MM.1S (cell line): ENCODE measurements at regions not wholly inside any gene's neighbourhood (a gene's known extent, or its start where the extent isn't known, plus 50 kb on each side); places are given as distances from the start of the nearest gene placed in this dataset.

Experiments used
- DNase-seq: peaks from one replicate; pipeline ENCODE4 v3.0.0-alpha.2; 2015
- H2AFZ ChIP-seq: fragments of 300-600 bp; sonication (generic); 2 replicates; pipeline ENCODE4 v1.6.0; 2016; ENCODE audit warnings: antibody characterized with exemption, low read length
- H3F3A ChIP-seq: fragments of 300-600 bp; sonication (generic); 2 replicates; pipeline ENCODE4 v1.6.1; 2016; ENCODE audit warnings: mild to moderate bottlenecking, antibody characterized with exemption, low read length, moderate library complexity, mixed read lengths; ENCODE audit not compliant: insufficient read depth
- H3K27ac ChIP-seq: fragments of 300-600 bp; sonication (generic); 2 replicates; pipeline ENCODE4 v1.5.1; 2016; ENCODE audit warnings: mild to moderate bottlenecking, low read length
- H3K27me3 ChIP-seq: fragments of 300-600 bp; sonication (generic); replicated peaks from 2 replicates; pipeline ENCODE4 v1.6.0; 2016; ENCODE audit warnings: low read length; ENCODE audit not compliant: insufficient read depth
- H3K36me3 ChIP-seq: fragments of 300-600 bp; sonication (generic); replicated peaks from 2 replicates; pipeline ENCODE4 v1.6.1; 2016; ENCODE audit warnings: mild to moderate bottlenecking, low read length, mixed read lengths; ENCODE audit not compliant: insufficient read depth
- H3K4me1 ChIP-seq: fragments of 300-600 bp; sonication (generic); 2 replicates; pipeline ENCODE4 v1.6.1; 2016; ENCODE audit warnings: low read length, mixed read lengths
- H3K4me2 ChIP-seq: fragments of 300-600 bp; sonication (generic); 2 replicates; pipeline ENCODE4 v1.6.0; 2016; ENCODE audit warnings: low read depth, low read length
- H3K4me3 ChIP-seq: fragments of 300-600 bp; sonication (generic); 2 replicates; pipeline ENCODE4 v1.5.1; 2016; ENCODE audit warnings: low read length, mixed read lengths
- H3K79me2 ChIP-seq: fragments of 300-600 bp; sonication (generic); 2 replicates; pipeline ENCODE4 v1.6.1; 2016; ENCODE audit warnings: mixed run types, low read length, mixed read lengths
- H3K9ac ChIP-seq: fragments of 300-600 bp; sonication (generic); 2 replicates; pipeline ENCODE4 v1.6.1; 2016; ENCODE audit warnings: low read length, mixed read lengths
- H3K9me2 ChIP-seq: fragments of 300-600 bp; sonication (generic); replicated peaks from 2 replicates; pipeline ENCODE4 v1.6.1; 2016; ENCODE audit warnings: mild to moderate bottlenecking, low read length, mixed read lengths; ENCODE audit not compliant: insufficient read depth
- H3K9me3 ChIP-seq: fragments of 300-600 bp; sonication (generic); replicated peaks from 2 replicates; pipeline ENCODE4 v1.6.1; 2016; ENCODE audit warnings: mild to moderate bottlenecking, low read length, mixed read lengths; ENCODE audit not compliant: insufficient read depth
- H4K20me1 ChIP-seq: fragments of 300-600 bp; sonication (generic); 2 replicates; pipeline ENCODE4 v1.6.1; 2016; ENCODE audit warnings: mild to moderate bottlenecking, low read length, moderate library complexity, mixed read lengths; ENCODE audit not compliant: insufficient read depth
- EZH2 ChIP-seq: fragments of 300-600 bp; sonication (generic); optimal IDR thresholded peaks from 2 replicates; pipeline ENCODE3; 2017; ENCODE audit warnings: low read depth, mild to moderate bottlenecking, antibody characterized with exemption, low read length, mixed read lengths
- EZH2phosphoT487 ChIP-seq: fragments of 300-600 bp; sonication (generic); IDR thresholded peaks from 2 replicates; pipeline ENCODE4 v1.6.1; 2018; ENCODE audit warnings: antibody characterized with exemption, low read length
- TF ChIP-seq, protein P1 (sequence below): fragments of 300-600 bp; sonication (generic); IDR thresholded peaks from 2 replicates; pipeline ENCODE4 v1.5.1; 2016; ENCODE audit warnings: antibody characterized with exemption, low read length, mixed read lengths

- H3K27me3 ChIP-seq = no peaks in the 10 kb centered on the region
- H3K4me1 ChIP-seq = no peaks in the 10 kb centered on the region
- H3K36me3 ChIP-seq = no peaks in the 10 kb centered on the region
- no peak for TF ChIP-seq EZH2phosphoT487
- no peak for TF ChIP-seq EZH2
- TF ChIP-seq, protein P1, sequence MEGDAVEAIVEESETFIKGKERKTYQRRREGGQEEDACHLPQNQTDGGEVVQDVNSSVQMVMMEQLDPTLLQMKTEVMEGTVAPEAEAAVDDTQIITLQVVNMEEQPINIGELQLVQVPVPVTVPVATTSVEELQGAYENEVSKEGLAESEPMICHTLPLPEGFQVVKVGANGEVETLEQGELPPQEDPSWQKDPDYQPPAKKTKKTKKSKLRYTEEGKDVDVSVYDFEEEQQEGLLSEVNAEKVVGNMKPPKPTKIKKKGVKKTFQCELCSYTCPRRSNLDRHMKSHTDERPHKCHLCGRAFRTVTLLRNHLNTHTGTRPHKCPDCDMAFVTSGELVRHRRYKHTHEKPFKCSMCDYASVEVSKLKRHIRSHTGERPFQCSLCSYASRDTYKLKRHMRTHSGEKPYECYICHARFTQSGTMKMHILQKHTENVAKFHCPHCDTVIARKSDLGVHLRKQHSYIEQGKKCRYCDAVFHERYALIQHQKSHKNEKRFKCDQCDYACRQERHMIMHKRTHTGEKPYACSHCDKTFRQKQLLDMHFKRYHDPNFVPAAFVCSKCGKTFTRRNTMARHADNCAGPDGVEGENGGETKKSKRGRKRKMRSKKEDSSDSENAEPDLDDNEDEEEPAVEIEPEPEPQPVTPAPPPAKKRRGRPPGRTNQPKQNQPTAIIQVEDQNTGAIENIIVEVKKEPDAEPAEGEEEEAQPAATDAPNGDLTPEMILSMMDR = no peak
- no peak overlapping the region for H3K4me2 ChIP-seq
- DNase-seq = no peak
- H3K4me3 ChIP-seq = no peak overlapping the region
- H3K9me2 ChIP-seq = no peaks in the 10 kb centered on the region
- no peaks in the 10 kb centered on the region for H3K9me3 ChIP-seq
- H2AFZ ChIP-seq = no peak overlapping the region
- no peak overlapping the region for H3K9ac ChIP-seq
- H4K20me1 ChIP-seq = no peaks in the 10 kb centered on the region
- no peaks in the 10 kb centered on the region for H3F3A ChIP-seq
- no peaks in the 10 kb centered on the region for H3K79me2 ChIP-seq
- no peak overlapping the region for H3K27ac ChIP-seq
Measured at GRCh38 chr13:56718791-56719190, 421.9 kb upstream of the PRR20A start.

GRCh38 chr13:56720841-56721240 is 419.9 kb upstream of the PRR20A start:
- H3K9me2 ChIP-seq = no peaks in the 10 kb centered on the region
- TF ChIP-seq, protein P1 = no peak
- TF ChIP-seq EZH2phosphoT487 = no peak
- no peak for TF ChIP-seq EZH2

DNA sequence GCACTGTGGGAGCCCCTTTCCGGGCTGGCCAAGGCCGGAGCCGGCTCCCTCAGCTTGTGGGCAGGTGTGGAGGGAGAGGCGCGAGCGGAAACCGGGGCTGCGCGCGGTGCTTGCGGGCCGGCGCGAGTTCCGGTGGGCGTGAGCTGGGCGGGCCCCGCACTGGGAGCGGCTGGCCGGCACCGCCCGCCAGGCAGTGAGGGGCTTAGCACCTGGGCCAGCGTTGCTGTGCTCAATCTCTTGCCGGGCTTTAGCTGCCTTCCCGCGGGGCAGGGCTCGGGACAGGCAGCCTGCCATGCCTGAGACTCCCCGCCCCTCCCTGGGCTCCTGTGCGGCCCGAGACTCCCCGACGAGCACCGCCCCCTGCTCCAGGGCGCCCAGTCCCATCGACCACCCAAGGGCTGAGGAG is 405.2 kb upstream of the PRR20A start:
- H3K4me2 ChIP-seq = no peak overlapping the region
- H3K9ac ChIP-seq = no peak overlapping the region
- no peak for TF ChIP-seq EZH2phosphoT487
- TF ChIP-seq, protein P1 = no peak
- no peak for TF ChIP-seq EZH2
- no peaks in the 10 kb centered on the region for H3K4me1 ChIP-seq
- H4K20me1 ChIP-seq = no peaks in the 10 kb centered on the region
- no peak overlapping the region for H2AFZ ChIP-seq
- DNase-seq = no peak
- H3K27ac ChIP-seq = no peak overlapping the region
- no peak overlapping the region for H3K4me3 ChIP-seq
- H3K9me2 ChIP-seq = no peaks in the 10 kb centered on the region
- H3K79me2 ChIP-seq = no peaks in the 10 kb centered on the region
- no peaks in the 10 kb centered on the region for H3K9me3 ChIP-seq
- H3K36me3 ChIP-seq = no peaks in the 10 kb centered on the region
- no peaks in the 10 kb centered on the region for H3K27me3 ChIP-seq
- no peaks in the 10 kb centered on the region for H3F3A ChIP-seq

More at GRCh38 chr13:56720841-56721240, 419.9 kb upstream of the PRR20A start:
- no peak overlapping the region for H3K4me2 ChIP-seq
- no peak overlapping the region for H3K27ac ChIP-seq
- no peaks in the 10 kb centered on the region for H3F3A ChIP-seq
- no peak overlapping the region for H3K4me3 ChIP-seq
- H3K36me3 ChIP-seq = no peaks in the 10 kb centered on the region
- H3K27me3 ChIP-seq = no peaks in the 10 kb centered on the region
- H3K9me3 ChIP-seq = no peaks in the 10 kb centered on the region
- no peaks in the 10 kb centered on the region for H3K79me2 ChIP-seq
- H4K20me1 ChIP-seq = no peaks in the 10 kb centered on the region
- no peak for DNase-seq
- no peaks in the 10 kb centered on the region for H3K4me1 ChIP-seq
- no peak overlapping the region for H3K9ac ChIP-seq
- no peak overlapping the region for H2AFZ ChIP-seq

DNA sequence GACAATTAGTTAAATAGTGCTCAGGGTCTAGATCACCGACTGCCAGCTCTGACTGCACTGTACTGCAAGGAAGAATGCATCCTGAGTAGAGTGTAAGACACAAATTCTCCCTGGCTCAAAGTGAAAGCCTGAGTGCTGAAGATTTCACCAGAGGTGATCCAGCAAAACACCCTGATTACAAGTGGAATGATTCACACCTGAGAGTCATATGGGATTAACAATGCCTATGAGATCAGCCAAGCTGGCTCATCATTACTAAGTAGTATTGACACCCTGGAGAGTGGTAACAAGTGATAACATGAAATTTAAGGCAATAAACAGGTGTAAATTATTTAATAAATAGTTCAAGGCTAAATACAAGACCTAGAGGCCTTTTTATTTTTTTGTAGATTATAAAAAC is 403.8 kb upstream of the PRR20A start:
- Histone ChIP-seq H3K27me3 (no peaks in the 10 kb centered on the region), H3K4me2 (no peak overlapping the region), H4K20me1 (no peaks in the 10 kb centered on the region), H3K9ac (no peak overlapping the region), H3K4me3 (no peak overlapping the region), H3K27ac (no peak overlapping the region), H3K36me3 (no peaks in the 10 kb centered on the region), H3K9me3 (no peaks in the 10 kb centered on the region), H2AFZ (no peak overlapping the region), H3K9me2 (no peaks in the 10 kb centered on the region), H3F3A (no peaks in the 10 kb centered on the region), H3K4me1 (no peaks in the 10 kb centered on the region), H3K79me2 (no peaks in the 10 kb centered on the region)
- TF ChIP-seq, protein P1 = no peak
- TF ChIP-seq EZH2phosphoT487 (no peak), EZH2 (no peak)
- no peak for DNase-seq
